SK-N-SH treated with all-trans-retinoic acid at 6 μM for 48 hours (cell line): ENCODE measurements at regions not wholly inside any gene's neighbourhood (a gene's known extent, or its start where the extent isn't known, plus 50 kb on each side); places are given as distances from the start of the nearest gene placed in this dataset.

ENCODE experiments used
- ATAC-seq: fragments of 200-7000 bp; cut with Tn5 transposase; 3 replicates; pipeline ENCODE4 v1.9.1; 2020; ENCODE audit warnings: mild to moderate bottlenecking, moderate library complexity
- ARNTL ChIP-seq: fragments of 450-650 bp; formaldehyde crosslinking; IDR thresholded peaks from 2 replicates; pipeline ENCODE4 v1.5.0; 2020; ENCODE audit warnings: low read depth, mild to moderate bottlenecking, moderate library complexity, borderline replicate concordance
- CREB5 ChIP-seq: fragments of 250-450 bp; sonication (Bioruptor Pico); IDR thresholded peaks from 2 replicates; pipeline ENCODE4 v1.5.1; 2020; ENCODE audit warnings: low read depth, mild to moderate bottlenecking, moderate library complexity
- CSDC2 ChIP-seq: fragments of 250-450 bp; sonication (Bioruptor Pico); IDR thresholded peaks from 2 replicates; pipeline ENCODE4 v1.5.0; 2020; ENCODE audit warnings: mild to moderate bottlenecking, moderate library complexity
- ESRRG ChIP-seq: fragments of 250-450 bp; sonication (Bioruptor Pico); IDR thresholded peaks from 2 replicates; pipeline ENCODE4 v1.6.1; 2021; ENCODE audit warnings: mild to moderate bottlenecking
- GLIS3 ChIP-seq: fragments of 250-450 bp; sonication (Bioruptor Pico); IDR thresholded peaks from 2 replicates; pipeline ENCODE4 v1.5.0; 2020; ENCODE audit warnings: mild to moderate bottlenecking, moderate library complexity
- ISL1 ChIP-seq: fragments of 250-450 bp; sonication (Bioruptor Pico); IDR thresholded peaks from 2 replicates; pipeline ENCODE4 v2.1.2; 2022; ENCODE audit warnings: mild to moderate bottlenecking, moderate library complexity
- OSR1 ChIP-seq: fragments of 250-450 bp; sonication (Bioruptor Pico); IDR thresholded peaks from 2 replicates; pipeline ENCODE4 v1.8.0; 2022; ENCODE audit warnings: moderate library complexity, mild to moderate bottlenecking, inconsistent platforms
- PPARA ChIP-seq: fragments of 250-450 bp; sonication (Bioruptor Pico); IDR thresholded peaks from 2 replicates; pipeline ENCODE4 v1.5.0; 2020; ENCODE audit warnings: mild to moderate bottlenecking, borderline replicate concordance
- RARB ChIP-seq: fragments of 250-450 bp; sonication (Bioruptor Pico); IDR thresholded peaks from 2 replicates; pipeline ENCODE4 v1.8.0; 2021; ENCODE audit warnings: mild to moderate bottlenecking, moderate library complexity
- SNAI2 ChIP-seq: fragments of 250-450 bp; sonication (Bioruptor Pico); IDR thresholded peaks from 2 replicates; pipeline ENCODE4 v1.5.0; 2020; ENCODE audit warnings: mild to moderate bottlenecking, moderate library complexity
- TCF4 ChIP-seq: fragments of 250-450 bp; sonication (Bioruptor Pico); IDR thresholded peaks from 2 replicates; pipeline ENCODE4 v1.8.0; 2021; ENCODE audit warnings: mild to moderate bottlenecking, moderate library complexity, borderline replicate concordance
- TOX ChIP-seq: fragments of 250-450 bp; sonication (Bioruptor Pico); IDR thresholded peaks from 2 replicates; pipeline ENCODE4 v1.8.0; 2021; ENCODE audit warnings: mild to moderate bottlenecking, moderate library complexity, borderline replicate concordance
- TSHZ2 ChIP-seq: fragments of 250-450 bp; sonication (Bioruptor Pico); IDR thresholded peaks from 2 replicates; pipeline ENCODE4 v1.5.0; 2020; ENCODE audit warnings: mild to moderate bottlenecking, moderate library complexity
- ZC3H10 ChIP-seq: fragments of 250-450 bp; sonication (Bioruptor Pico); IDR thresholded peaks from 2 replicates; pipeline ENCODE4 v1.5.1; 2021; ENCODE audit warnings: mild to moderate bottlenecking, moderate library complexity
- ZFP3 ChIP-seq: fragments of 250-450 bp; sonication (Bioruptor Pico); IDR thresholded peaks from 2 replicates; pipeline ENCODE4 v1.5.0; 2020; ENCODE audit warnings: mild to moderate bottlenecking, moderate library complexity
- ZFP30 ChIP-seq: fragments of 450-650 bp; formaldehyde crosslinking; IDR thresholded peaks from 2 replicates; pipeline ENCODE4 v1.5.0; 2022; ENCODE audit warnings: mild to moderate bottlenecking, moderate library complexity
- ZNF565 ChIP-seq: fragments of 450-650 bp; formaldehyde crosslinking; conservative IDR thresholded peaks from 2 replicates; pipeline ENCODE4 v1.5.0; 2020; ENCODE audit warnings: low read depth, mild to moderate bottlenecking, moderate library complexity
- ZNF70 ChIP-seq: fragments of 450-650 bp; formaldehyde crosslinking; IDR thresholded peaks from 2 replicates; pipeline ENCODE4 v1.5.0; 2020; ENCODE audit warnings: mild to moderate bottlenecking, moderate library complexity
- ZNF8 ChIP-seq: fragments of 450-650 bp; formaldehyde crosslinking; IDR thresholded peaks from 2 replicates; pipeline ENCODE4 v1.5.0; 2020; ENCODE audit warnings: mild to moderate bottlenecking, moderate library complexity
- TF ChIP-seq, protein P1 (sequence below): fragments of 250-450 bp; sonication (Bioruptor Pico); IDR thresholded peaks from 2 replicates; pipeline ENCODE4 v1.8.0; 2021; ENCODE audit warnings: low read depth, mild to moderate bottlenecking, moderate library complexity, borderline replicate concordance
- TF ChIP-seq, protein P2 (sequence below): fragments of 250-450 bp; sonication (Bioruptor Pico); IDR thresholded peaks from 2 replicates; pipeline ENCODE4 v1.8.0; 2020; ENCODE audit warnings: mild to moderate bottlenecking, moderate library complexity, borderline replicate concordance
- TF ChIP-seq, protein P3 (sequence below): fragments of 250-450 bp; sonication (Bioruptor Pico); IDR thresholded peaks from 2 replicates; pipeline ENCODE4 v1.5.1; 2021; ENCODE audit warnings: mild to moderate bottlenecking, moderate library complexity

DNA sequence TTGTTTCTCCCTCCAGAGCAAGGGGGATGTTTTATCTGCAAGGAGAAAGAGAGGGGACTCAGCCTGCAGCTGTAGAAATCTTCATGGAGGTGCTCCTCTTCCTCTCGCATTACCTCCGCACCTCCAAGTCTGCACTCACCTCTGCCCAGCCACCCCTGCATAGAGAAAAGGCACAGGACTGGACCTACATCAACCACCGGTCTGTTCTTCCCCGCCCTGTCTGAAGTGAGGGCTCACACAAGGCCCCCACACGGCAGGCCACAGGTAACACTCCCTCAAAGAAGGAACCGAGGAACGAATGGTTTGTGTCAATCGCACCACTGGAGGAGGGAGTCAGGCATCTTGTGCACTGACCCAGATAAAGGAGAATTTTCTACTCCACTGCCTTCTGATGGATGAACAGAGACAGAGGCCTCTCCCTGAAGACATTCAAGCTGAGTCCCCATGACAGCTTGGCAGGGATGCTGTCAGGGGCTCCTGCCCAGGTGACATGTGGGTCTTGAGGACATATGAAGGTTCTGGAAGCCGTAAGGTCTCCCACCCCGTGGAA, 260.3 kb downstream of the XXYLT1 start:
- no peak for ATAC-seq
- TF ChIP-seq ZC3H10 (CRISPR knock-in tag) (no peak), ZNF70 (no peak)

GRCh38 chr3:195011231-195011834, 259.6 kb downstream of the XXYLT1 start:
- TF ChIP-seq SNAI2 (CRISPR knock-in tag) (no peak), ESRRG (CRISPR knock-in tag) (no peak)
- ATAC-seq: no peak

- ATAC-seq: no peak
- TF ChIP-seq ESRRG (CRISPR knock-in tag) (no peak), TSHZ2 (CRISPR knock-in tag) (no peak), CSDC2 (no peak), ISL1 (CRISPR knock-in tag) (no peak), OSR1 (CRISPR knock-in tag) (no peak), ARNTL (CRISPR knock-in tag) (no peak), ZNF8 (no peak), CREB5 (no peak), SNAI2 (CRISPR knock-in tag) (no peak), ZNF565 (no peak), PPARA (CRISPR knock-in tag) (no peak), ZFP3 (CRISPR knock-in tag) (no peak), TCF4 (CRISPR knock-in tag) (no peak), ZFP30 (CRISPR knock-in tag) (no peak), RARB (CRISPR knock-in tag) (no peak), ZNF70 (no peak), GLIS3 (CRISPR knock-in tag) (no peak)
- TF ChIP-seq, protein P1, sequence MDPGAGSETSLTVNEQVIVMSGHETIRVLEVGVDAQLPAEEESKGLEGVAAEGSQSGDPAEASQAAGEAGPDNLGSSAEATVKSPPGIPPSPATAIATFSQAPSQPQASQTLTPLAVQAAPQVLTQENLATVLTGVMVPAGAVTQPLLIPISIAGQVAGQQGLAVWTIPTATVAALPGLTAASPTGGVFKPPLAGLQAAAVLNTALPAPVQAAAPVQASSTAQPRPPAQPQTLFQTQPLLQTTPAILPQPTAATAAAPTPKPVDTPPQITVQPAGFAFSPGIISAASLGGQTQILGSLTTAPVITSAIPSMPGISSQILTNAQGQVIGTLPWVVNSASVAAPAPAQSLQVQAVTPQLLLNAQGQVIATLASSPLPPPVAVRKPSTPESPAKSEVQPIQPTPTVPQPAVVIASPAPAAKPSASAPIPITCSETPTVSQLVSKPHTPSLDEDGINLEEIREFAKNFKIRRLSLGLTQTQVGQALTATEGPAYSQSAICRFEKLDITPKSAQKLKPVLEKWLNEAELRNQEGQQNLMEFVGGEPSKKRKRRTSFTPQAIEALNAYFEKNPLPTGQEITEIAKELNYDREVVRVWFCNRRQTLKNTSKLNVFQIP: no peak
- TF ChIP-seq, protein P2, sequence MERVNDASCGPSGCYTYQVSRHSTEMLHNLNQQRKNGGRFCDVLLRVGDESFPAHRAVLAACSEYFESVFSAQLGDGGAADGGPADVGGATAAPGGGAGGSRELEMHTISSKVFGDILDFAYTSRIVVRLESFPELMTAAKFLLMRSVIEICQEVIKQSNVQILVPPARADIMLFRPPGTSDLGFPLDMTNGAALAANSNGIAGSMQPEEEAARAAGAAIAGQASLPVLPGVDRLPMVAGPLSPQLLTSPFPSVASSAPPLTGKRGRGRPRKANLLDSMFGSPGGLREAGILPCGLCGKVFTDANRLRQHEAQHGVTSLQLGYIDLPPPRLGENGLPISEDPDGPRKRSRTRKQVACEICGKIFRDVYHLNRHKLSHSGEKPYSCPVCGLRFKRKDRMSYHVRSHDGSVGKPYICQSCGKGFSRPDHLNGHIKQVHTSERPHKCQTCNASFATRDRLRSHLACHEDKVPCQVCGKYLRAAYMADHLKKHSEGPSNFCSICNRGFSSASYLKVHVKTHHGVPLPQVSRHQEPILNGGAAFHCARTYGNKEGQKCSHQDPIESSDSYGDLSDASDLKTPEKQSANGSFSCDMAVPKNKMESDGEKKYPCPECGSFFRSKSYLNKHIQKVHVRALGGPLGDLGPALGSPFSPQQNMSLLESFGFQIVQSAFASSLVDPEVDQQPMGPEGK (CRISPR knock-in tag): no peak
- TF ChIP-seq, protein P3, sequence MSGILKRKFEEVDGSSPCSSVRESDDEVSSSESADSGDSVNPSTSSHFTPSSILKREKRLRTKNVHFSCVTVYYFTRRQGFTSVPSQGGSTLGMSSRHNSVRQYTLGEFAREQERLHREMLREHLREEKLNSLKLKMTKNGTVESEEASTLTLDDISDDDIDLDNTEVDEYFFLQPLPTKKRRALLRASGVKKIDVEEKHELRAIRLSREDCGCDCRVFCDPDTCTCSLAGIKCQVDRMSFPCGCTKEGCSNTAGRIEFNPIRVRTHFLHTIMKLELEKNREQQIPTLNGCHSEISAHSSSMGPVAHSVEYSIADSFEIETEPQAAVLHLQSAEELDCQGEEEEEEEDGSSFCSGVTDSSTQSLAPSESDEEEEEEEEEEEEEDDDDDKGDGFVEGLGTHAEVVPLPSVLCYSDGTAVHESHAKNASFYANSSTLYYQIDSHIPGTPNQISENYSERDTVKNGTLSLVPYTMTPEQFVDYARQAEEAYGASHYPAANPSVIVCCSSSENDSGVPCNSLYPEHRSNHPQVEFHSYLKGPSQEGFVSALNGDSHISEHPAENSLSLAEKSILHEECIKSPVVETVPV (CRISPR knock-in tag): no peak
Measured at GRCh38 chr3:195012100-195012499, 258.9 kb downstream of the XXYLT1 start.

DNA sequence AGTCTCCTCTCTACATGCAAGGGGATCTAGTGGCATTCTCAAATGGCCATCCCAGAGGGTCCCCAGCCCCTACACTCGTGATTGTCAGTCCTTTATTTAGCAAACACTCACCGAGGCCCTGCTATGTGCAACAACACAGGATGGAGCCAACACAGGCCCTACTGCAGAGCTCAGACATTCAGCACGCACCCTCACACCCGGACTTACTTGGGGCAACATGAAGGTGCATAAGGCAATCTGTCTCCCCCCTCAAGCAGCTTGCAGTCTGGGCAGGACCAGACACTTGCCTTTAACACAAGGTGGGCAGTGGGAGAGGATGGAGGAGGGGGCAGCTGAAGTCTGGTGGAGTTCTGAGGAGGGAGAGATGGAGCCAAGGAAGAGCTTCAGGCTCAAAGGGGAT, 258.4 kb downstream of the XXYLT1 start:
- TF ChIP-seq ESRRG (CRISPR knock-in tag) (no peak), TOX (CRISPR knock-in tag) (no peak), SNAI2 (CRISPR knock-in tag) (no peak), RARB (CRISPR knock-in tag) (no peak), GLIS3 (CRISPR knock-in tag) (no peak), ZNF8 (no peak), ZFP3 (CRISPR knock-in tag) (no peak), ISL1 (CRISPR knock-in tag) (no peak), ZFP30 (CRISPR knock-in tag) (no peak), TCF4 (CRISPR knock-in tag) (no peak), OSR1 (CRISPR knock-in tag) (no peak)
- TF ChIP-seq, protein P1: no peak
- ATAC-seq: no peak
